K562 (cell line): ENCODE measurements at regions not wholly inside any gene's neighbourhood (a gene's known extent, or its start where the extent isn't known, plus 50 kb on each side); places are given as distances from the start of the nearest gene placed in this dataset.

ENCODE experiments used
- ATAC-seq: fragments of 200-7000 bp; cut with Tn5 transposase; 3 replicates; pipeline ENCODE4 v1.9.1; 2020; ENCODE audit warnings: moderate library complexity
- BruUV-seq: library from RNA; stranded (reverse); fragments of 400-500 nt; replicated peaks from 2 replicates; lab custom pipeline; 2021; lab: Mats Ljungman, UMichigan
- CTCF ChIA-PET: fragments of 300-600 bp; formaldehyde crosslinking; extraction: SDS; loops from one replicate; lab custom pipeline; 2021; ENCODE audit warnings: low intra/inter-chr PET ratio; lab: Yijun Ruan, JAX
- POLR2A ChIA-PET: fragments of 300-600, 350-650 bp; sonication (Branson Sonifier 250); formaldehyde crosslinking; extraction: SDS; loops from one replicate; lab custom pipeline; 2021; ENCODE audit warnings: antibody characterized with exemption, inconsistent platforms; lab: Yijun Ruan, JAX
- DNase-seq, 4 experiments: peaks; one replicate each; pipeline versions ENCODE4 v3.0.0 to v3.0.0-alpha.2; 2011 to 2018; ENCODE audit warnings: low spot score in 3 of 4, mixed read lengths in 3 of 4; ENCODE audit errors: extremely low read depth in 1 of 4
- FAIRE-seq: peaks from 2 replicates; lab custom pipeline; 2011; peaks lifted over from hg19 to GRCh38; lab: Jason Lieb, UNC
- H2AFZ ChIP-seq: 2 replicates; pipeline ENCODE4 v1.6.0; 2011; ENCODE audit warnings: low read depth, low read length, control low read depth, inconsistent platforms
- H3K27ac ChIP-seq: fragments of 200-600 bp; 3 replicates; pipeline ENCODE4 v1.8.0; 2011; ENCODE audit warnings: low read depth, mild to moderate bottlenecking, control low read depth, inconsistent platforms, low read length, moderate library complexity, mixed read lengths; ENCODE audit errors: extremely low read depth
- H3K27me3 ChIP-seq, 2 experiments: fragments of 300-600 bp in 1 of 2; 2 replicates in 1 of 2; 3 replicates in 1 of 2; pipeline versions ENCODE4 v1.6.0 to v1.8.0; 2011; ENCODE audit warnings: inconsistent platforms in 2 of 2, low read length in 2 of 2, mild to moderate bottlenecking in 1 of 2, mixed read lengths in 1 of 2, moderate library complexity in 1 of 2; ENCODE audit not compliant: control insufficient read depth in 2 of 2, insufficient read depth in 2 of 2
- H3K36me3 ChIP-seq: fragments of 300-600 bp; 3 replicates; pipeline ENCODE4 v1.8.0; 2011; ENCODE audit warnings: mild to moderate bottlenecking, low read length, inconsistent platforms; ENCODE audit not compliant: control insufficient read depth, insufficient read depth
- H3K4me1 ChIP-seq, 2 experiments: fragments of 200-600 bp in 1 of 2; replicated peaks in 1 of 2; 2 replicates in 1 of 2; 3 replicates in 1 of 2; pipeline versions ENCODE4 v1.5.1 to v1.8.0; 2011; ENCODE audit warnings: inconsistent platforms in 2 of 2, low read length in 2 of 2, mild to moderate bottlenecking in 1 of 2, mixed read lengths in 1 of 2, moderate library complexity in 1 of 2; ENCODE audit not compliant: control insufficient read depth in 2 of 2, insufficient read depth in 2 of 2
- H3K4me2 ChIP-seq: 2 replicates; pipeline ENCODE4 v1.6.1; 2011; ENCODE audit warnings: low read length, control low read depth, inconsistent platforms, mixed read lengths; ENCODE audit not compliant: insufficient read depth
- H3K4me3 ChIP-seq: fragments of 200-600 bp; sonication (generic), shearing (Covaris generic); 2 replicates; pipeline ENCODE4 v1.5.1; 2016; ENCODE audit warnings: control low read depth, inconsistent platforms
- H3K79me2 ChIP-seq: fragments of 200-600 bp; 3 replicates; pipeline ENCODE4 v1.8.0; 2011; ENCODE audit warnings: low read length, inconsistent platforms; ENCODE audit not compliant: control insufficient read depth, insufficient read depth
- H3K9ac ChIP-seq, 2 experiments: 2 replicates each; pipeline versions ENCODE4 v1.6.0 to v1.6.1; 2011; ENCODE audit warnings: low read depth in 2 of 2, low read length in 2 of 2, control low read depth in 1 of 2, inconsistent platforms in 1 of 2, mild to moderate bottlenecking in 1 of 2, mixed read lengths in 1 of 2; ENCODE audit not compliant: insufficient read depth in 1 of 2
- H3K9me1 ChIP-seq: one replicate; pipeline ENCODE4 v1.6.0; 2011; ENCODE audit warnings: inconsistent platforms, mild to moderate bottlenecking, low read length, moderate library complexity; ENCODE audit not compliant: control insufficient read depth, insufficient read depth
- H3K9me3 ChIP-seq: replicated peaks from 2 replicates; pipeline ENCODE4 v1.5.1; 2011; ENCODE audit warnings: low read depth, low read length, inconsistent platforms; ENCODE audit not compliant: control insufficient read depth, insufficient read depth
- H4K20me1 ChIP-seq: replicated peaks from 2 replicates; pipeline ENCODE4 v1.6.1; 2011; ENCODE audit warnings: low read length, inconsistent platforms, mixed read lengths; ENCODE audit not compliant: control insufficient read depth, insufficient read depth
- ADNP ChIP-seq: fragments of 200-800 bp; sonication (Bioruptor generic); IDR thresholded peaks from 2 replicates; pipeline ENCODE4 v1.6.1; 2016; ENCODE audit warnings: missing genetic modification characterization, missing compliant biosample characterization
- CBX3 ChIP-seq, 2 experiments: IDR thresholded peaks; 1 replicate in 1 of 2; 2 replicates in 1 of 2; pipeline ENCODE4 v1.6.1; 2012; ENCODE audit warnings: inconsistent platforms in 2 of 2, low read length in 2 of 2, borderline replicate concordance in 1 of 2, control low read depth in 1 of 2
- CHD4 ChIP-seq: fragments of 200-600 bp; sonication (generic); IDR thresholded peaks from 3 replicates; pipeline ENCODE4 v1.6.1; 2012; ENCODE audit warnings: low read depth, mild to moderate bottlenecking, mixed read lengths, low read length, inconsistent platforms; ENCODE audit not compliant: insufficient read depth, insufficient replicate concordance, poor library complexity, severe bottlenecking
- CREM ChIP-seq: IDR thresholded peaks from 2 replicates; pipeline ENCODE4 v1.6.1; 2014; ENCODE audit warnings: antibody characterized with exemption, low read depth
- DPF2 ChIP-seq: fragments of 450-650 bp; IDR thresholded peaks from 2 replicates; pipeline ENCODE4 v1.6.1; 2016
- GATAD2B ChIP-seq: fragments of 450-650 bp; IDR thresholded peaks from 2 replicates; pipeline ENCODE4 v1.6.1; 2017; ENCODE audit warnings: mild to moderate bottlenecking, borderline replicate concordance
- HDAC8 ChIP-seq: fragments of 450-650 bp; IDR thresholded peaks from 2 replicates; pipeline ENCODE4 v1.6.1; 2016; ENCODE audit warnings: mild to moderate bottlenecking, missing genetic modification characterization, moderate library complexity, missing compliant biosample characterization
- HEY1 ChIP-seq: fragments of 250-450 bp; sonication (Bioruptor Pico); IDR thresholded peaks from 2 replicates; pipeline ENCODE4 v1.5.0; 2020; ENCODE audit warnings: mild to moderate bottlenecking, moderate library complexity, borderline replicate concordance
- MCM7 ChIP-seq, 2 experiments: fragments of 450-650 bp; IDR thresholded peaks; 2 replicates each; pipeline ENCODE4 v1.6.1; 2016 to 2018
- NBN ChIP-seq: fragments of 450-650 bp; IDR thresholded peaks from 2 replicates; pipeline ENCODE4 v1.6.1; 2016; ENCODE audit warnings: low read depth, mild to moderate bottlenecking
- NCOA6 ChIP-seq: fragments of 450-650 bp; IDR thresholded peaks from 2 replicates; pipeline ENCODE4 v1.6.1; 2017; ENCODE audit warnings: mild to moderate bottlenecking
- PHTF2 ChIP-seq: fragments of 250-450 bp; sonication (Bioruptor Pico); IDR thresholded peaks from 2 replicates; pipeline ENCODE4 v1.5.0; 2021; ENCODE audit warnings: mild to moderate bottlenecking
- PTBP1 ChIP-seq: fragments of 200-400 bp; formaldehyde crosslinking; IDR thresholded peaks from 2 replicates; pipeline ENCODE4 v1.6.1; 2017; ENCODE audit warnings: low read depth, low read length
- RBM17 ChIP-seq: fragments of 200-400 bp; formaldehyde crosslinking; IDR thresholded peaks from 2 replicates; pipeline ENCODE4 v1.6.1; 2017; ENCODE audit warnings: low read depth, mild to moderate bottlenecking, low read length, borderline replicate concordance
- SREBF2 ChIP-seq: sonication (generic); formaldehyde crosslinking; IDR thresholded peaks from 2 replicates; pipeline ENCODE4 v1.4.0; 2020; ENCODE audit warnings: mild to moderate bottlenecking, missing genetic modification reagents
- SRSF7 ChIP-seq: fragments of 200-400 bp; formaldehyde crosslinking; optimal IDR thresholded peaks from 2 replicates; pipeline ENCODE3; 2017; ENCODE audit warnings: mild to moderate bottlenecking, low read depth, low read length
- ZC3H11A ChIP-seq: IDR thresholded peaks from 2 replicates; pipeline ENCODE4 v1.6.1; 2012; ENCODE audit warnings: low read depth, low read length, improper control_type of control experiment
- ZNF197 ChIP-seq: fragments of 200-800 bp; sonication (Bioruptor generic); IDR thresholded peaks from 2 replicates; pipeline ENCODE4 v1.6.1; 2016; ENCODE audit warnings: low read depth, missing genetic modification characterization, missing compliant biosample characterization
- WGBS: fragments of 100-300 bp; shearing (Covaris generic); methylation state at CpG from one replicate; pipeline ENCODE4 v1.1.6; 2016; ENCODE audit warnings: low coverage, mixed read lengths; ENCODE audit not compliant: insufficient coverage; ENCODE audit errors: missing lambda C conversion rate; 5-methylcytosine and 5-hydroxymethylcytosine counted together
- in situ Hi-C: fragments of 300-500 bp; cut with MboI; formaldehyde crosslinking; loops from 4 replicates; pipeline ENCODE4 v1.15.0; 2018; ENCODE audit warnings: inconsistent platforms, mixed read lengths
- intact Hi-C: fragments of 100-400 bp; cut with micrococcal nuclease; formaldehyde crosslinking; loops from 2 replicates; pipeline ENCODE4 v1.14.2; 2022
- TF ChIP-seq, protein P1 (sequence below): sonication (generic); formaldehyde crosslinking; IDR thresholded peaks from 2 replicates; pipeline ENCODE4 v1.4.0; 2020; ENCODE audit warnings: mild to moderate bottlenecking, missing genetic modification reagents
- TF ChIP-seq, protein P2 (sequence below): fragments of 150-350 bp; IDR thresholded peaks from 2 replicates; pipeline ENCODE4 v1.6.1; 2014; ENCODE audit warnings: low read depth, mild to moderate bottlenecking, low read length, borderline replicate concordance

DNA sequence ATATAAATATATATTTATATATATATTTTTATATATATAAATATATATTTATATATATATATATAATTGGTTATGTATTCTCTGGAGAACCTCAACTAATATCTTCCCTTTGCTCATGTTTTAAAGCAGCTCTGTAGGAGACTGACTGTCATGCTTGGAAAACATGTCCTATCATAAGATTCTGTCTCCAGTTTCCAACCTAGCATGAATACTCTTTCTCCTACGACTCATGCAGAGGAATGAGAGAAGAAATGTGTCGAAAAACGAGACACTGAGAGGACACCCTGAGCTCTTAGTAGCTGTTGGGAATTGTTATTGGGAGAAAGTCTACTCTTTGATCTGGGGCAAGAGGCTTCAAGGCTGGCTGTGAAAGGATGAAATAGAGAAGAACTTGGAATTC is 166.5 kb upstream of the SLIT2 start:
- Histone ChIP-seq H3K4me3 (no peak overlapping the region), H3K9me3 (0 out of 2 replicates have a peak, but pooled peaks cover 1% of the 10 kb centered on the region), H3K27me3 (no peaks in the 10 kb centered on the region), H3K4me2 (no peak overlapping the region), H3K4me1 (no peaks in the 10 kb centered on the region), H4K20me1 (no peaks in the 10 kb centered on the region), H3K9ac (no peak overlapping the region), H3K27ac (no peak overlapping the region), H3K36me3 (no peaks in the 10 kb centered on the region), H3K79me2 (no peaks in the 10 kb centered on the region), H3K9me1 (no peaks in the 10 kb centered on the region), H2AFZ (no peak overlapping the region)
- no peak for FAIRE-seq
- in situ Hi-C loops (no loop called here), intact Hi-C loops (no loop called here)
- BruUV-seq: no TSS peak
- WGBS: 0% methylated on average over 3 of the region's 3 CpGs
- ChIA-PET POLR2A (no interaction called here), CTCF (no interaction called here)
- no peak for ATAC-seq
- no peak for TF ChIP-seq CHD4
- no peak for TF ChIP-seq CREM
- TF ChIP-seq PHTF2: no peak
- TF ChIP-seq MCM7 (IDR thresholded peaks at IDR 0.05): no peak
- TF ChIP-seq GATAD2B: no peak
- no peak for TF ChIP-seq NCOA6
- no peak for TF ChIP-seq DPF2
- TF ChIP-seq HDAC8: no peak
- no peak for TF ChIP-seq CBX3 (IDR thresholded peaks at IDR 0.05; ENCODE audit: borderline replicate concordance in 1 of 2, low read length in 2 of 2)
- TF ChIP-seq ZNF197 (CRISPR knock-in tag): no peak
- no peak for TF ChIP-seq SREBF2 (CRISPR knock-in tag)
- no peak for TF ChIP-seq SRSF7
- no peak for TF ChIP-seq ZC3H11A
- TF ChIP-seq, protein P1, sequence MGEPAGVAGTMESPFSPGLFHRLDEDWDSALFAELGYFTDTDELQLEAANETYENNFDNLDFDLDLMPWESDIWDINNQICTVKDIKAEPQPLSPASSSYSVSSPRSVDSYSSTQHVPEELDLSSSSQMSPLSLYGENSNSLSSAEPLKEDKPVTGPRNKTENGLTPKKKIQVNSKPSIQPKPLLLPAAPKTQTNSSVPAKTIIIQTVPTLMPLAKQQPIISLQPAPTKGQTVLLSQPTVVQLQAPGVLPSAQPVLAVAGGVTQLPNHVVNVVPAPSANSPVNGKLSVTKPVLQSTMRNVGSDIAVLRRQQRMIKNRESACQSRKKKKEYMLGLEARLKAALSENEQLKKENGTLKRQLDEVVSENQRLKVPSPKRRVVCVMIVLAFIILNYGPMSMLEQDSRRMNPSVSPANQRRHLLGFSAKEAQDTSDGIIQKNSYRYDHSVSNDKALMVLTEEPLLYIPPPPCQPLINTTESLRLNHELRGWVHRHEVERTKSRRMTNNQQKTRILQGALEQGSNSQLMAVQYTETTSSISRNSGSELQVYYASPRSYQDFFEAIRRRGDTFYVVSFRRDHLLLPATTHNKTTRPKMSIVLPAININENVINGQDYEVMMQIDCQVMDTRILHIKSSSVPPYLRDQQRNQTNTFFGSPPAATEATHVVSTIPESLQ (CRISPR knock-in tag): no peak
- no peak for TF ChIP-seq RBM17
- no peak for TF ChIP-seq PTBP1
- TF ChIP-seq HEY1 (CRISPR knock-in tag): no peak
- TF ChIP-seq, protein P2, sequence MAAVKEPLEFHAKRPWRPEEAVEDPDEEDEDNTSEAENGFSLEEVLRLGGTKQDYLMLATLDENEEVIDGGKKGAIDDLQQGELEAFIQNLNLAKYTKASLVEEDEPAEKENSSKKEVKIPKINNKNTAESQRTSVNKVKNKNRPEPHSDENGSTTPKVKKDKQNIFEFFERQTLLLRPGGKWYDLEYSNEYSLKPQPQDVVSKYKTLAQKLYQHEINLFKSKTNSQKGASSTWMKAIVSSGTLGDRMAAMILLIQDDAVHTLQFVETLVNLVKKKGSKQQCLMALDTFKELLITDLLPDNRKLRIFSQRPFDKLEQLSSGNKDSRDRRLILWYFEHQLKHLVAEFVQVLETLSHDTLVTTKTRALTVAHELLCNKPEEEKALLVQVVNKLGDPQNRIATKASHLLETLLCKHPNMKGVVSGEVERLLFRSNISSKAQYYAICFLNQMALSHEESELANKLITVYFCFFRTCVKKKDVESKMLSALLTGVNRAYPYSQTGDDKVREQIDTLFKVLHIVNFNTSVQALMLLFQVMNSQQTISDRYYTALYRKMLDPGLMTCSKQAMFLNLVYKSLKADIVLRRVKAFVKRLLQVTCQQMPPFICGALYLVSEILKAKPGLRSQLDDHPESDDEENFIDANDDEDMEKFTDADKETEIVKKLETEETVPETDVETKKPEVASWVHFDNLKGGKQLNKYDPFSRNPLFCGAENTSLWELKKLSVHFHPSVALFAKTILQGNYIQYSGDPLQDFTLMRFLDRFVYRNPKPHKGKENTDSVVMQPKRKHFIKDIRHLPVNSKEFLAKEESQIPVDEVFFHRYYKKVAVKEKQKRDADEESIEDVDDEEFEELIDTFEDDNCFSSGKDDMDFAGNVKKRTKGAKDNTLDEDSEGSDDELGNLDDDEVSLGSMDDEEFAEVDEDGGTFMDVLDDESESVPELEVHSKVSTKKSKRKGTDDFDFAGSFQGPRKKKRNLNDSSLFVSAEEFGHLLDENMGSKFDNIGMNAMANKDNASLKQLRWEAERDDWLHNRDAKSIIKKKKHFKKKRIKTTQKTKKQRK: no peak
- no peak for TF ChIP-seq NBN
- no peak for TF ChIP-seq ADNP
- no peak for DNase-seq
